ENCODE measurements at regions not wholly inside any gene's neighbourhood (a gene's known extent, or its start where the extent isn't known, plus 50 kb on each side); places are given as distances from the start of the nearest gene placed in this dataset.

DNA sequence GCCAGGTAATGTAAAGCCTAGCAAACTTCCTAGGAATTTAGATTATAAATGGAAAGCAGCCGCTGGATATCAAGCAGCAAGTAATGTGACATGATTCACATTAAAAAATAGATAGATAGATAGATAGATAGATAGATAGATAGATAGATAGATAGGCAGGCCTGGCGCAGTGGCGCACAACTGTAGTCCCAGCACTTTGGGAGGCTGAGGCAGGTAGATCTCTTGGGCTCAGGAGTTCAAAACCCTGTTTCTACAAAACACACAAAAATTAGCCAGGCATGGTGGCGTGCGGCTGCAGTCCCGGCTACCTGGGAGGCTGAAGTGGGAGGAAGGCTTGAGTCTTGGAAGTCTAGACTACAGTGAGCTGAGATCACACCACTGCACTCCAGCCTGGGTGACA is 236.9 kb downstream of the SLITRK6 start:
- TF ChIP-seq, protein P1, sequence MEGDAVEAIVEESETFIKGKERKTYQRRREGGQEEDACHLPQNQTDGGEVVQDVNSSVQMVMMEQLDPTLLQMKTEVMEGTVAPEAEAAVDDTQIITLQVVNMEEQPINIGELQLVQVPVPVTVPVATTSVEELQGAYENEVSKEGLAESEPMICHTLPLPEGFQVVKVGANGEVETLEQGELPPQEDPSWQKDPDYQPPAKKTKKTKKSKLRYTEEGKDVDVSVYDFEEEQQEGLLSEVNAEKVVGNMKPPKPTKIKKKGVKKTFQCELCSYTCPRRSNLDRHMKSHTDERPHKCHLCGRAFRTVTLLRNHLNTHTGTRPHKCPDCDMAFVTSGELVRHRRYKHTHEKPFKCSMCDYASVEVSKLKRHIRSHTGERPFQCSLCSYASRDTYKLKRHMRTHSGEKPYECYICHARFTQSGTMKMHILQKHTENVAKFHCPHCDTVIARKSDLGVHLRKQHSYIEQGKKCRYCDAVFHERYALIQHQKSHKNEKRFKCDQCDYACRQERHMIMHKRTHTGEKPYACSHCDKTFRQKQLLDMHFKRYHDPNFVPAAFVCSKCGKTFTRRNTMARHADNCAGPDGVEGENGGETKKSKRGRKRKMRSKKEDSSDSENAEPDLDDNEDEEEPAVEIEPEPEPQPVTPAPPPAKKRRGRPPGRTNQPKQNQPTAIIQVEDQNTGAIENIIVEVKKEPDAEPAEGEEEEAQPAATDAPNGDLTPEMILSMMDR (IDR thresholded peaks at IDR 0.05): no peak

- TF ChIP-seq, protein P1 (IDR thresholded peaks at IDR 0.05): no peak
Observed at GRCh38 chr13:85557691-85558467, 241.3 kb downstream of the SLITRK6 start.

DNA sequence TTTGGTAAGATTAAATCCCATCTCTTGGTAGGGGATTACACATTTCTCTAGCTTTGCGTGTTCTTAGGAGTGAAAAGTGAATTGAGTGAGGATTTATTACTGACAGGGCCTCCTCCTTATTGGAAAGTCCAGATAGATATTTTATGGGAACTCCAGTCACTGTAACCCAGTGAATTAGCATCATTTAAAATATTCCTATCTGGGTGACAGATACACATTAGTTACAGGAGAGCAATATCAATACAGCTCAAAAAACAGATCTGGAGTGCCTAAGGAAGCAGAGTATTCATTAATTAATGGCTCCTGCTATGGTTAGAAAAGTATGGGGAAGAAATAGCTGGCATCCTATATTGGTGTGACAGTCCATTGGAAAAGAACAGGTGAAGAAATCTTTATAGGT is 248.2 kb downstream of the SLITRK6 start:
- TF ChIP-seq, protein P1 (IDR thresholded peaks at IDR 0.05): no peak

DNA sequence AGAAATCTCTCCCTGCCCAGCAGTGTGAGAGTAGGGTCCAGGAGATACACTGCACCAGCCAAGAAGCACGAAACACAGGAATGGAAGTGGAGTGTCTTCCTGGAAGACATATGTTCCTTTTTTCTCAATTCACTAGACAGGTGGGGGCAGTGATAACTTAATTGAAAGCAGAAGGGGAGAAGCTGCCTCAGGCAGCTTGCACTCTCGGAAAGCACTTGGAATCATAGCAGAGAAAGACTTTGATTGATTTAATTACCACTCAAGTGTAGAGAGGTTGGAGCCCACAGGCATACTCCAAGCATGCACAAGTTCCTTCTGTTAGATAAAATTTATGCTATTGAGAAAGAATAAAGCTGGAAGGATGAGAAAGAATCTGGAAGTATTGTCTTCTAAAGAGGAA is 249.4 kb downstream of the SLITRK6 start:
- TF ChIP-seq, protein P1 (IDR thresholded peaks at IDR 0.05): no peak

- TF ChIP-seq, protein P1 (IDR thresholded peaks at IDR 0.05): no peak
Observed at GRCh38 chr13:85545771-85546170, 253.4 kb downstream of the SLITRK6 start.

DNA sequence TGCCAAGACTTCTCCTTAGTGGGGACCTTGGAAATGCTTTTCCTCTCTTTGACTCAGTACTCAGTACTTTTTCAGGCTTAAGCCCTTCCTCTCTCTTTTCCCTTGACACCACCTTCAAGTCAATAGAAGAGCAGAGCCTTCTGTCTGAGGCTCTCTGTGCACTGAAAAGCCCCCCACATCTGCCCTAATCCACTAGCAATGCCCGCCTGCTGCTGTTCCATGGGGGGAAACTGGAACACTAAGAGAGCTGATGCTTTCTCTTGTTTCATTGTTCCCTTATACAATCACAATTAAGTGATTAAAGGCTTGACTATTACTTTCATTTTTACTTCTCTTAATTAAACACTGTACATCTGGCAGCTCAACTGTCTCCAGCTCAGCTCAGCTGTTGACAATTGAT is 254.5 kb downstream of the SLITRK6 start:
- TF ChIP-seq, protein P1 (IDR thresholded peaks at IDR 0.05): no peak

- TF ChIP-seq, protein P1 (IDR thresholded peaks at IDR 0.05): no peak
Observed at GRCh38 chr13:85543144-85543543, 256.1 kb downstream of the SLITRK6 start.

GRCh38 chr13:85541476-85541875 is 257.7 kb downstream of the SLITRK6 start:
- TF ChIP-seq, protein P1 (IDR thresholded peaks at IDR 0.05): no peak

Measured in LNCAP (cell line).